ENCODE measurements at regions not wholly inside any gene's neighbourhood (a gene's known extent, or its start where the extent isn't known, plus 50 kb on each side); places are given as distances from the start of the nearest gene placed in this dataset.
A peak's percentile ranks its signal among the peaks of the same experiment; 100 is the strongest.

DNA sequence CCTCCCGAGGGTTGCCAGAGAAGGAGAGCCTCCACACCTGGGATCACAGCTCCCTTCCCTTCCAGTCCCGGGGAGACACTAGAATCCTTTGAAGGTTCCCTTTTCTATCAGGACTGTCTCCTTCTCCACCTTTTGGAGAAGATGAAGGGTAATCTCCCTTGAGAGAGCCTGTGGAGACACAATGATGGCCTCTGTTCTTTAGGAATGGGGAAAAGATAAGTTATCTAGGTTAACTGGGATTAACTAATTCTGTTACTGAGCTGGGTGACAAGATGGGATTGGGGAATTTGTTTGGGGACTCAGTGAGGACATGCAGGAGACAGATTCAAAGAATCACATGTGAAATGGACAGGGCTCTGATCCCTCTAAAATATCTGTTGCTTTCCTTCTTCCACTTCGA is 181.1 kb upstream of the BMPER start:
- no peak for DNase-seq (ENCODE audit: low read depth)
- no peak overlapping the region for H3K4me3 ChIP-seq (ENCODE audit: low read depth, low read length)

DNA sequence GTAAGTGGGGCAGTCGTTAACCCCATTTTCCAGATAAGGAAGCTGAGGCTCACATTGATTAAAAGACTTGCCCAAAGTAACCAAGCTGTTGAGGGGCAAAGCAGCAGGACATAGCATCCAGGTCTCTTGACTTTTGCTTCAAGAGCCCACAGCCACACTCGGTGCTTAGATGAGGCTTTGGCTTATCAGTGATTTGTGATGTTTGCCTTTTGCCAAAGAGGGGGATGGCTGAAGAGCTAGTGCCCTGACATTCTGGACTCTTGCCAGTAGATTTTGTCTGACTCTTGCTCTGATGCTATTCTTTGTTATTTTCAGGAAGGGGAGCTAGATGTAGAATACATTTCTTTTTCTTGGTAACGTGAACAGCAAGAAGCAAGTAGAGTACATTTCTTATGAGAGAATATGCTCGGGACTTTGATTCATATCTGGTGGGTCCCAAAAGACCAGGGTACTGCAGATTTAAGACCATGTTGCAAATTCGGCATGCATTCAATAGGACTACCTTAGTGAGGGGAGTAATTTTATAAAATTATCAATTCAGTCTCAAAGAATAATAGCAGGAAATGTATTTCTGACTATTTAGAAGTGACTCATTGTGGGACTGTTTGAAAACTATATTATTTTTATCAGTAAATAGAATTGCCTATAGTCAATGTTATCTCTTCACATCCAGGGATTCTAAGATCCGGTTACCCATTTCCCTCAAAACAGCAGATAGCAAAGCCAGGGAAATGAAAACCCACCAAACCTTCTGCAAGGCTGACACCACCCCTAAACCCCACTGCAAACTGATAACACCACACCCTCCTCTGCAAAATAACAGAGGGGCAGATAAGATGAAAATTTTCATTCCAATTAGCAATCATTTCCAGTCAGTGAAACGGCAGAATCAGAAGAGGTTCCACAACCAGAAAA is 180.0 kb upstream of the BMPER start:
- DNase-seq (ENCODE audit: low read depth), result no peak
- H3K4me3 ChIP-seq (ENCODE audit: low read depth, low read length), result no peak overlapping the region

DNA sequence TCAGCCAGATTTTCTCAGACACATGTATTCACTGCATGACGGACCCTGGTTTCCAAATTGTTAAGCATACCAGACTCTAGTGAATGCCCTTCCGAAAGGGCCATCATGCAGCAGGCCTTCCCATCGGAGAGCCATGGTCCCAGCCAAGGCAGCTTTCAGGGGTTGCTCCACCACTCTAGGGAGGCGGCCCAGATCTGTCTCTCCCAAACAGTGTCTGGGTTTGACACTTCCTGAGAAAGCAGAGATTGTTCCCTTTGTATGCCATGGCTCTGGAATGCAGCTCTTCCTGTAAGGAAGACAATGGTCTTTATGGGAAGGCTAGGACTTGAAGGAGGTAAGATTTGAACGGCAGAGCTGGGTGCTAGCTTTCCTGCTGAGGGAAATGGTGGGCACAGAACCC is 178.8 kb upstream of the BMPER start:
- H3K4me3 ChIP-seq (ENCODE audit: low read depth, low read length), result no peak overlapping the region
- DNase-seq (ENCODE audit: low read depth), result no peak

DNA sequence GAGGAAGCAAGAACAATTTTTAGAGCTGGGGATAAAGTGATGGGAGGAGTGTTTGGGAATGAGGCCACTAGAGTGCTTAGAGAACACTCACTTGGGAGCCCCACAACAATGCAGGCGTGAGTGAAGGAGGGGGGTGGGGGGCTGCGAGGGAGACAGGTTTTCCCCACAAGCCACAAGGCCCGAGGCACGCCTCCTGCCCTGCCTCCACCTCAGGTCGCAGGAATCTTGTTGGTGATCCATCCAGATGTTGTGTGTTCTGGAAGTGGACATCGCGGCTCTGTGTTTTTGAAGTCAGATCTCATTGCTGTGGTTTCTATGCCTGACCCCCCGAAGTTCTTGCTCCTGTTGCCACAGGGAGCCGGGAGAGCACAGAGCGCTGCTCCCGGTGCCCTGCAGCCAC is 178.0 kb upstream of the BMPER start:
- DNase-seq (ENCODE audit: low read depth), result no peak
- no peak overlapping the region for H3K4me3 ChIP-seq (ENCODE audit: low read depth, low read length)

DNA sequence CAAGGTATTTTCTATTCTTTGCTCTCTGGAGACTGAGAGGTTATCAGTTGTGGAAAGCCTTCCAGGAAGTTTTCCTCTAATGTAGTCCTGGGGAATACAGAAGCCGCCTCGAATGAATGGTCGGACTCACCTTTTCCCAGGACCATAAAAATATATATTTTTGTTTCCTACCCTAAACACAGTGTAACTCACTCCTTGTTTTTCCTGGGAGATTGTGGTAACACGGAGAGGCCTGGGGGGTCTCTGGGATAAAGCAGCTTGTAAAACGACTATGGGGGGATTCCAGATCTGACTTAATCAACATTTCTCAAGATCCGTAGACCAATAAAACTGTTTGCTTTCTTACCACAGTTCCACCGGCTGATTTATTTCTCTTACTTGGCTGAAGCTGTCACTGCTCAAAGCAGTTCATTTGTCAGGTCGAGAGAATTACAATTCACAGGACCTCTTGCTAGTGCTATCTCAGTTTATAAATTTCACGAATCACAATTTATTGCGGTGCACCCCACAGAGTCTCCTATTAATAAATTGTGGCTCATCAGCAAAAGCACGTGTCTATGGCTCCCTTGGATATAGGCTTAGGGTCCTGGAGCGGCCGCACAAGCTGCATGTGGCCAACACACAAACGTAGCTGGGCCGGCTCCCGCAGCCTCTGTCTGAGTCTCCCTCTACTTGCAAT is 176.3 kb upstream of the BMPER start:
- no peak overlapping the region for H3K4me3 ChIP-seq (ENCODE audit: low read depth, low read length)
- DNase-seq (ENCODE audit: low read depth), result no peak

DNA sequence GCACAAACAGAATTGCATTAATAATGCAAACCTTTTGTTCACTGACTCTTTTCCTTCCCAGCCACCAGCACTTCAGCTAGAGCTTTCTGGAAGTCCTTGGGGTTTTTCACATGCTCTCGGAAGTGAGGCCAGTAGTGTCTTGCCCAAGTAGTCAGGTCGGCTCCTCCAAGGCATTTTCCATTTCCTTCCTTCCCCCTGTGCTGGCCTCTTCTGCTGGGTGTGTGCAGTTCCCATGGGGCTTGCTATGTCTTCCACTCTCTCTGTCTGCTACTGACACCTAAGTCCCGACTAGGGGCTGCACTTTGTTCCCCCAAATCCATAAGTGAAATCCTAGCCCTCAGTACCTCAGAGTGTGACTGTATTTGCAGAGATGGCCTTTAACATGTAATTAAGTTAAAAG is 175.6 kb upstream of the BMPER start:
- no peak for DNase-seq (ENCODE audit: low read depth)
- no peak overlapping the region for H3K4me3 ChIP-seq (ENCODE audit: low read depth, low read length)

DNA sequence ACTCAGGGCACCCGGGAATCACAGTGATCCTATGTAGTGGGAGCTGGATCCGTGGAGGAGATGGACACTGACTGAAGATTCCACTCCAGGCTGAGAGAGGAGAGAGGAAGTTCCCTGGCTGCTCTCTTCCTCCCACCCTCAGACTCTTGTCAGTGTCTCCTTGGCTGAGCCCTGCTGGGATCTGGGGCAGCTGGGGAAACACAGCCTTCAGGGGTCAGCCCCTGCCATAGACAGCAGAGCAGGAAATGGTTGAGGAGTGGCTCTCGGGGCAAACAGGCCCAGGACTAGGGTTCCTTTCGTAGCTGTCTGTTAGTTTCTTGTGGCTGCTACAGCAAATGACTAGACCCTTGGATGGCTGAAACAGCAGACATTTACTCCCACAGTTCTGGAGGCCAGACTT is 174.4 kb upstream of the BMPER start:
- DNase-seq (ENCODE audit: low read depth), result no peak
- no peak overlapping the region for H3K4me3 ChIP-seq (ENCODE audit: low read depth, low read length)

DNA sequence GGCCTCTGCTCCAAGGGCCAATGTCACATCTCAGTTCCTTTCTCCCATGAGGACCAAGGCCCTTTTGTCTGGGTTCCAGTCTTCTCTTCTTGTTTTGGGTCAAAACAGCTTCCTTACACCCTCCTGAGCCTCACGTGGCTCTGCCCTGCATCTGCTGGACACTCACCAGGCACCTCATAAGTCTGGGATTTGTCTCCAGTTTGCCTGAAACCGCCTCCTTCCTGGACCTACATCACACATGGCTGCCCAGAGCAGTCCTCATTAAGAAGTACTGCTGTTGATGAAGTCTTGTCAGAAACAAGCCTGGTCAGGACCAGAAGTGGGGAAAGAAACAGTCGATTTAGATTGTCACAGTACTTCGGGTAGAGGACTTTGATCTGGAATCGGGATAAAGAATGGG is 173.4 kb upstream of the BMPER start:
- H3K4me3 ChIP-seq (ENCODE audit: low read depth, low read length), result no peak overlapping the region
- DNase-seq (ENCODE audit: low read depth), result no peak

DNA sequence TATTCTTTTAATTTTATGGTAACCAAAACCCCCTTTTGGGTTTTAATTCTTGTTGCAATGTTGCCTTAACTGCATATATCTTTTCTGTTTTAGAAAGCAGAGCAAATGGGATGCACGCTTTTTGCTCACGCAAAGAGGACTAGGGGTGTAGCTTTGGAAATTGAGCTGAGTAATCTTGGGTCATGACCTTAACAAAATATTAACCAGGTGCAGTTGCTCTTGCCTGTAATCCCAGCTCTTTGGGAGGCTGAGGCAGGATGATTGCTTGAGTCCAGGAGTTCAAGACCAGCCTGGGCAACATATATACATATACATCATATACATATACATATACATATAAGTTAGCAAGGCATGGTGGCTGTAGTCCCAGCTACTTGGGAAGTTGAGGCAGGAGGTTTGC is 172.9 kb upstream of the BMPER start:
- no peak for DNase-seq (ENCODE audit: low read depth)
- H3K4me3 ChIP-seq (ENCODE audit: low read depth, low read length), result no peak overlapping the region

DNA sequence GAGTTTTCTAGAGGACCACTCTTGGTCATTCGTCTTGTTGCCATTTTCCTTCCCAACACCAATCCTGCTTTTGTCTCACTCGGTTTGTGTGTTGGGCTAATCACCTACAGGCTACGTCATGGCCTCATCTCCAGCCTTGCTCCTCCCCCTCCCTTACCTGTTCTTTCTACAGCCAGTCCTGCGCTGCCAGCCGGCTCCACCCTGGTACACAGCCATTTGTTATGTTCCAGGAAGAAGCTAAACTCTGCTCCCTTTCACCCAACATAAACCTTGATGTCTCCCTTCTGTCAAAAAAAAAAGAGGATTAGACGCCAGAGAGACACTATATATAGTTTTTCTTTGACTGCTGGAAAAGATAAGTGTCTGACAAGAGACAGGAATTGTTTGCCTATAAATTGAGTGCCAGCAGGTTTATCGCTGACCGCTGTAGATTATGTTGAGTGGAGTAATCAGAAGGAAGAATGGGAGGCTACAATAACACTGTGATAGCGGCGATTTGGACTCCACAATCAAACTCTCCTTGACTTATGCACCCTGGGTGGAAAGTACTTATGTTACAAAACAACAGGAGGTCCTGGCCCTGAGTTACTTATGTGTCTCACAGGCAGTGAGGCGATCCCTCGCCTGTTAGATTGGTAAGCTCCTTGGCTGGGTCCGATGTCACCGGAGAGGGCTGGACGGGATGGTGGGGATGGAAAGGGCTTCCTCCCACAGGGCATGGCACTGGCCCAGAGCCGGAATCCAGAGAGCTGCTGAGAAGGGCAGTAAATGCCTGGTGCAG is 171.3 kb upstream of the BMPER start:
- no peak for DNase-seq (ENCODE audit: low read depth)

DNA sequence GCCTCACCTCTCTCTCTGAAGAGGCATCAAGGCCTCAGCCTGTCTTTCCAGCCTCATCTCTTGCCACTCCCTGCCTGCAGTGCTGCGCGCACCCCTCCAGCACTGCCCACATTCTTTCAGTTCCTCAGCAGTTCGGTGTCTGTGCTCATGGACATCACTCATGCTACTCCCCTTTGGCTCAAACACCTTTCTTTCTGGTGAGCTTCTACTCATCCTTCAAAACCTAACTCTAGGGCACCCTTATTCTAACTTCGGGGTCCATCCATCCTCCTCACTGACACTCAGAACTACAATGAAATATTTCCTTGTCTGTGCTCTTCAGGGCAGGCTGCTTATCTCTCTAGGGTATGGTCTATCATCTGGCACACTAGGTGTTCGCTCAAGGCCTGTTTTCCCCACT is 169.9 kb upstream of the BMPER start:
- DNase-seq (ENCODE audit: low read depth), result no peak

More for the DNA sequence above, 171.3 kb upstream of the BMPER start:
- no peak overlapping the region for H3K4me3 ChIP-seq (ENCODE audit: low read depth, low read length)

DNA sequence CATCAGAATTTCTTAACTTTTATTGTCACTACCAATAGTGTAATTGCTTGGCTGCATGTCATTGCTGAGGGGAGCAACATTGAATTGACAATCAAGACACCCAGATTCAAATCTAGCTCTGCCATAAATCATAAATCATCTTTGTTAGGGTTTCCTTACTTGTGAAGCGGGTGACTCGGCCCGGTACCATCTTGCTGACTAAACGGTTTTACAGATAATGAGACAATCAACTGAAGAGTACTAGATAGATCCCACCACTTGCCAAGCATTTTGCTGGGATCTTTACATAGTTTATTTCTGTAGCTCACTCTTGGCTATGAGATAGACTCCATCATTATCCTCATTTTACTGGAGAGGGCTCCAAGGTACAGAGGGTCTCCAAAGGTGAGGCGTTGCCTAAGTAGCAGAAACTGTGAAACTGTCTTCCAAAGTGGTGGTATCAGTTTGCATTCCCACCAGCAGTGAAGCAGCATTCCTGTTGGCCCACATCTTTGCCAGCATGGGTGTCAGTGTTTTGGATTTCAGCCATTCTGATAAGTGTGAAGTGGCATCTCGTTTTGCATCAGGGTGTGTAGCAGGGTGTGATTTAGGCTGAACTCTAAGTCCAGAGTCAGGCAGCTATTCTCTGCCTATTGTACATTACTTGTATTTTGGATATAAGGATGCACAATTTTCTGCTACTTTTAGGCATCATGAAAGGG is 168.7 kb upstream of the BMPER start:
- H3K4me3 ChIP-seq (ENCODE audit: low read depth, low read length), result no peak overlapping the region
- DNase-seq (ENCODE audit: low read depth), result no peak

More for the DNA sequence above, 169.9 kb upstream of the BMPER start:
- no peak overlapping the region for H3K4me3 ChIP-seq (ENCODE audit: low read depth, low read length)

DNA sequence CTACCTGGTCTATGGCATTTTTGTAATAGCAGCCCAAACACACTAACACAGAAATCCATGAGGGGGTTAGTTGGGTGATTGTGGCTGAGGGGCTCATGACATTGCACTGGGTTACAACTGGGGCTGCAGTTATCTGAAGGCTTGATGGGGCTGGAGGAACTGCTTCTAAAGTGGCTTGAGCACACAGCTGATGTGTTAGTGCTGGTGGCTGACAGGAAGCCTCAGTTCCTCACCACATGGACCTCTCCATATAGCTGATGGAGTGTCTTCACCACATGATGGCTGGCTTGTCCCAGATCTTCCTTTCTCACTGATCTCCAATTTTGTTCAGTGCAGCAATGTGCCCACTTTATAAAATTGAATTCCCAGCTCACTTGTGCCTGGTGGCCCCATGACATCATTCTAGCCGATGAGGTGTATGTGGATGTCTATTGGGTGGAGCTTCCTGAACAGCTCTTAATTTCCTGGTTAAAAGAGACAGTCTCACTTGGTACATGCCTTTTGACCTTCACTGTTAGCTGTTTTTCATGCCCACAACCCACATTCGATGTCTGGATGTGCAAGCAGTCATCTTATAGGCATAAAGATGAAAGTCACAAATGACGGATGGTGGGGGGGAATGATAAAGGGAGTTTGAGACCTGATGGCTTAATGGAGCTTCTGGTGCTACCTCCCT is 166.9 kb upstream of the BMPER start:
- no peak overlapping the region for H3K4me3 ChIP-seq (ENCODE audit: low read depth, low read length)
- DNase-seq (ENCODE audit: low read depth), result no peak

DNA sequence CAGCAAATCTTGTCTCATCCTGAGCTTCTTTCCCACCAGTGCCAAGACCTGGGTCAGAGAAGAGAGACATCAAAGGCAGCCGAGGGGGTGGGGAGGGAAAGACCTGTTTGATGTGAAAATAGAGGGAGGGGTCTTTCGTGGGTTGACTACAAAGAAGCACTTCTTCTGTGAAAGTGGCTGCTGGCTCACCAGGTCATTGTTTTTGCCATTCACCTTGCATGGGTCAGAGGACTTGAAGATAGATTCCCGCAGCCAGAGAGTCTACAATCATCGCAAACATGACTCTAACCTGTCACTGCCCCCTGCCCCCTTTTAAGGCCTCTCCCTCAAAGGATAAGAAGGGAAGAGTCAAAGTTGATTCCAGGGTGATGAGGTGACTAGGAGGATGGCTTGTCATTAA is 166.1 kb upstream of the BMPER start:
- no peak for DNase-seq (ENCODE audit: low read depth)
- H3K4me3 ChIP-seq (ENCODE audit: low read depth, low read length), result no peak overlapping the region

DNA sequence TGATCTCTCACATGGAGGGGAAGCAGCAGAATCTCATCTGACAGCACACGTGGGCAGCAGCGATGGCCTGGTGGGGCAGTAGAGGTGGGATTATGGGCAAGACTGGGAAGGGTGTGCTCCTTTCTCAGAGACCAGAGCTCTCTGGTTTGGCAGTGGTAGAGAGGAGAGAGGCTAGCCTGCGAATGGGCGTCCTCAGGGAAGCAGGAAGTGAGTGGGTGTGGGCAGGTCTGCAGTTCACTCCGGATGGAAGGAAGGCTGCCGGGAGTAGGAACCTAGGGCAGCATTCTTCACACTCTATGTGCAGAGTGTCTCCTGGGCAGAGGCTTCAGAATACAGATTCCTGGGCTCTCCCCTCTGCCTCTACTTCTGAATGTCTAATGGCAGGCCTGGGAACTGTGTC is 162.8 kb upstream of the BMPER start:
- no peak for DNase-seq (ENCODE audit: low read depth)
- no peak overlapping the region for H3K4me3 ChIP-seq (ENCODE audit: low read depth, low read length)

DNA sequence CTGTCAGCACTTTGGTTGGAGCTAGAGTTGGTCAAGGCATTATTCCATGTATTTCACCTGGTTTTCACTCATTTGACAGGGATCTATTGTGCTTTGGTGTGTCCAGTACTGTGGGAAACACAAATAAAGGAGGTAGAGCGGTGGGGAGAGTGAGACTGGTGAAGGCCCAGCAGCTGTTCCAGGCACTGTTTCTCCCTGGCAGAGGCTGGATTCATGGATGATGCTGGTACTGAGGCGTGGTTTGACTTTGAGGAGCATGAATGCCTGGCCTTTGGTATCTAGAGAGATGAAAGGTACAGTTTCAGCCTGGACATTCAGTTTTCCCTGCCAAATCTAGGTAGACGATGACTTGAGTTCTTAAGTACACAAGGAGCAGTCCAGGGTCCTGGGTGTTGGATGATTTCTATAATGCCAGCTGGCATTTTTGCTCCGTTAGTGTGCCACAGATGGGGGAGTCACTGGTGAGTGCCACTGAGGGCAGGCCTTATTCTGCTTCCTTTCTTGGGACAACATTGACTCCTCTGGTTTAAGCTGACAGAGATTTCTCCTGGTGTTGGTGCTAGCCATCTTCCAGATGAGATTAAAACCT is 162.2 kb upstream of the BMPER start:
- H3K4me3 ChIP-seq (ENCODE audit: low read depth, low read length), result no peak overlapping the region
- DNase-seq (ENCODE audit: low read depth), result no peak

DNA sequence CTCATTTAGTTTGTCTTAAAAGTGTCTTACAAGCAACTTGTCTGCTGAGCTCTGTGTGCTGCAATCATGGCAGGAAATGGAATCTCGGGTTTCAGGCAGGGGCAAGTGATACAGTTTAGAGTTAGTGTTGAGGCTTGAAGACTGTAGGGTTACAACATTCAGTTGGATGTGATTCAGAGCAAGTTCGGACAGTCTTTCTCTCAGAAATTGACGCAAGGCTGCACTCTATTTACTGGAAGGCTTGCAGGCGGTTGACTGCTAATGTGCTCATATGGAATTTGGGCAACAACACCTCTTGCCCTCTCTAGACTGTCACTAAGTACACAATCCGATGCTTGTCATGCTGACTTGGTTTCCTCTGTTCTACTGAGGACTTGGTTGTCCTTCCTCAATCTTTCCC is 161.7 kb upstream of the BMPER start:
- DNase-seq (ENCODE audit: low read depth), result peak; percentile 94
- no peak overlapping the region for H3K4me3 ChIP-seq (ENCODE audit: low read depth, low read length)

DNA sequence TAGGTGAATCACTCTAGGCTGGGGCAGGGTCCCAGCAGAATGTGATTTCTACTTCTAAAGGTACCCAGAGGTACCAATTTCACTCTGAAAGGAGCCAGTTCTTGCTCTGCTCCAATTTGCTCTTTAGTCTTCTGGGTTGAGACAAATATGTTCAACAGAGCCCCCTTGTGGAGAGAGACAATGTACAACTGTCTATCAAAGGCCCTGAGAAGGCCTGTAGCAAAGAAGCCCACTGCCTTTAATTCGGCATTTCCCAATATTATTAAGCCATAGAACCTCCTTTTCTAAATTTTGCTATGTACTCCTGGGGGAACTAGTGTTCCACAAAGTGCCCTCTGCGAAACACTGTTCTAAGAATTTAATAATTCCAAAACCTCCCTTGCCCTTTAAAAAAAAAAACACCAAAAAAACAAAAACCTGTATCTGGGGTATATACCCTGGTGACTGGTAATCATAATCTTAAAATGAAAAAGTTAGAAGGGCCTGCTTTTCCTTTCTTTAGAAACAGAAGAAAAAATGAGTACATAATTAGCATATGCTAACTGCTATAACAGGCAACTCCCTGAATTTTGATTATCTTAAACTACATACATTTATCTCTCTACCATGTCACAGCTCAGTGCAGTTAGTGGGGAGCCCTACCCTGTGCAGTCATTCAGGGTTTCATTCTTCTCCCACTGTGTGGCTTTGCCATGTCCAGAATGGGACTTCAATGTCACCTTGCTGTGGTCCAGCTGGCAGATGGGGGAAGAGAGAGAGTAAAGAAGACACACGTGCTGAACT is 160.9 kb upstream of the BMPER start:
- no peak for DNase-seq (ENCODE audit: low read depth)
- H3K4me3 ChIP-seq (ENCODE audit: low read depth, low read length), result no peak overlapping the region
